GM04504 (cell line): ENCODE measurements at regions not wholly inside any gene's neighbourhood (a gene's known extent, or its start where the extent isn't known, plus 50 kb on each side); places are given as distances from the start of the nearest gene placed in this dataset.

Experiments used
- DNase-seq: peaks from one replicate; pipeline ENCODE4 v3.0.0-alpha.2; 2012; ENCODE audit warnings: low read depth

GRCh38 chr12:124162151-124163110, 132.5 kb upstream of the RFLNA start:
- DNase-seq: no peak

DNA sequence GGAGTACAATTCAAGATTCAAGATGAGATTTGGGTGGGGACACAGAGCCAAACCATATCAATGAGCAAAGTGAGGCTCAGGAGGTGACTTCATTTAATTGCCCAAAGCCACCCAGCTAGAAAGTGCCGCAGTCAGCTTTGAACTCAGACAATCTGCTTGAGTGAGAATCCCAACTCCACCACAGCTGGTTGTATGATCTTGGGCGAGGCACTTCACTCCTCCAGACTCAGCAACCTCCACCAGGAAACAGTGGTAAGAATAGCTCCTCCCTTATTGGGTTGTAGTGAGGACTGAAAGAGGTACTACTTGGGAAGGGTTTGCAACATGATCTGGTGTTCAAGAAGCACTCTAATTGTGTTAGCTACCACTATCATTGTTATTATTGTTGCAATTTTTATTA, 129.2 kb upstream of the RFLNA start:
- DNase-seq: no peak

DNA sequence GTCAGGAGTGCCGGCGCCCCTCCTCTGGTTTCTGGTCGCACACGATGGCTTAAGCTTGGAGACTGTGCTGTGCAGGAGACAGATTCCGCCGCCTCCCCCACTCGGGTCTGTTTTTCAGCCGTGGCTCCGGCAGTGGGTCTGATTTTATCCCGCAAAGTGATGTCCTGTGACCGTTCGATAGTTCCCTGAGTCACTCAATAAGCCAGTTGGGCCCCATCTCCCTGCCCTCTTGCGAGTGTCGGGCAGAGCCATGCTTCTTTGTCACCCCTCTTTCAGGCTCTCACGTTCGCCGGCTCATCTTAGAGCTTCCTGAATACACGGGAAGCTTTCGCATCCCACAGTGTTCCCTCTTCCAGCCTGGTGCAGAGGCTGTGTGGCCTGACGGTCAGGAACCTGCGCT, 127.8 kb upstream of the RFLNA start:
- no peak for DNase-seq

GRCh38 chr12:124168016-124168786, 126.7 kb upstream of the RFLNA start:
- no peak for DNase-seq

GRCh38 chr12:124169577-124170284, 125.2 kb upstream of the RFLNA start:
- DNase-seq: no peak

- DNase-seq: no peak
Measured at GRCh38 chr12:124170760-124171159, 124.1 kb upstream of the RFLNA start.

DNA sequence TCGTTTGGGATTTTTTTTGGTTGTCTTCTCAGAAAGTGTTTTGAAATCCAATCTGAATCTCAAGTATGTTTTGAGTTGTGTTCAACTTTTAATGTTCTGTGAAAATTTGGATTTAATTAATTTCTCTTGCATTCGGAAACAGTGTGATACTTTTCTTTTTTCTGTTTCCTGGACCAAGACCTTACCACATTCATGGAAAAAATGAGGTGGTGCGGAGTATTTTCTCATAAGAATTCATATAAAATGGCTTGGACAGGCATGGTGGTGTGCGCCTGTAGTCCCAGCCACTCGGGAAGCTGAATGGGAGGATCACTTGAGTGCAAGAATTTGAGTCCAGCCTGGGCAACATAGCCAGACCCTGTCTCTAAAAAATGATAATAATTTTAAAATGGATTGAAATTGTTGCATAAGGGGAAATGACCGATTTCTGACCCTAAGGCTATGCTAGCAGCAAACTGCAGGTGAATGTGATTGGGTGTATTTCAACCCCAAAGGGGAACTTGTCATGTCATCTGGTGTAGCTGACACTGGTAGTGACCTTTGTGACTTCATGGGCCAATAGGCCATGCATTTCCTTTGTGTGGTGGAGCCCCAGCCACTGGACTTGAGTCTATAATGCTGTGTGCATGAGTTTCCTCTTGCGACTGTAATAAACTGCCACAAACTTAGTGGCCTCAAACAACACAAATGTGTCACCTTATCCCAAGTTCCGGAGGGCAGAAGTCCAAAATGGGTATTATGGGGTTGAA, 123.5 kb upstream of the RFLNA start:
- DNase-seq: no peak

DNA sequence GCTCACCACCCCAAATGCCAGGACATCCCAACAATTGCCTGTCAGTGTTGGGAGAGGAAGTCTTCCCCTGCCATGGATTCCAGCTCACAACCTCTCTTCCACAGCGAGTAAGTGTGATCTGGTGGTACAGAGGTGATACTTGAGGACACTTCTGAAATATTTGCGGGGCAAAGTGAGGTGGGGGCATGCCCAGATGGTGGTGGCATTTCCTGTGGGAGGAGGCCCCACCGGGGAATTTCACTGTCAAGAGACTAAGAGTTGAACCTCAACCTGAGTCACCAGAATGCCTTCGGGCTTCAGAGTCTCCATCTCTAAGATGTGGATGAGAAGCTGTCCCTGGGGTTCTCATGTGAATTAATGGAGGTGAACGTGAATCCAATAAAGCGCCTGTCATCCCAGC, 122.3 kb upstream of the RFLNA start:
- DNase-seq: no peak

- DNase-seq: no peak
Measured at GRCh38 chr12:124173692-124174091, 121.2 kb upstream of the RFLNA start.

GRCh38 chr12:124174451-124175348, 120.2 kb upstream of the RFLNA start:
- DNase-seq: peak; percentile 80

DNA sequence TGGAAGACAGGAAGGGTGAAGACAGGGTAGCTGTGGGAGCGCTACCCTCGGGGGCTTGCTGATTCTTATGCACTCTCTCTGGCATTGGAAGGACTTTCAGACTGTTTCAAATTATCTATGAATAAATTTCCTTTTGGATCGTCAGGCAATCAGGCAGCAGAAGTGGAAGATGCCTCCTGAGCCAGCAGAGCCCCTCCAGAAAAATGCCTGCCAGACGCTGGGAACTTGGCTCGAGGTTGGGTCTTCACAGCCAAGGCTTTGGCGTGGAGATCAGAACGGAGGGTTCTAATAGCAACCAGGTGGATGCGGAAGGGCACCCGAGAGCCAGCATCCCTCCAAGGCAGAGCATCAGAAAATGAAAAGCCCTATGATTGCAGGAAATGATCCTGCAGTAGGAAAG, 119.2 kb upstream of the RFLNA start:
- DNase-seq: no peak

GRCh38 chr12:124177276-124177950, 117.5 kb upstream of the RFLNA start:
- DNase-seq: no peak

GRCh38 chr12:124177951-124178316, 117.0 kb upstream of the RFLNA start:
- no peak for DNase-seq

- no peak for DNase-seq
Measured at GRCh38 chr12:124179936-124180607, 114.8 kb upstream of the RFLNA start.

- no peak for DNase-seq
Measured at GRCh38 chr12:124183172-124183571, 111.7 kb upstream of the RFLNA start.

DNA sequence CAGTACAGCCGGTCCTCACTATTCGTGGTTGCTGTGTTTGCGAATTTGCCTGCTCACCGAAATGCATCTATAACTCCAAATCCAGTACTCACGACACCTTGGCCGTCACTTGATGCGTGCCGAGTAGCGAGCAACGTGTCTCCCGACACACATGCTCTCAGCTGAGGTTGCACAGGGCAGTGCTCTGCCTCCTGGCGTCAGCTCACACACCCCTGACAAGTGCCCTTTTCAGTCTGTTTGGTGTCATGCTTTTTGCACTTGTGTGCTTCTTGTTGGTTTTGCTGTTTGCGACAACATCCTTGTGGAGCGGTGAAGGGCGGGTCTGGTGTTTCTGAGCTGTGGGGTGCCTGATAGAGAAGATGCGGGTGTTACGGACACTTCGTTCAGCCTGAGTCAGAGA, 110.4 kb upstream of the RFLNA start:
- no peak for DNase-seq

- DNase-seq: no peak
Measured at GRCh38 chr12:124185971-124186686, 108.8 kb upstream of the RFLNA start.

- no peak for DNase-seq
Measured at GRCh38 chr12:124188084-124188483, 106.8 kb upstream of the RFLNA start.
